ENCODE measurements at regions not wholly inside any gene's neighbourhood (a gene's known extent, or its start where the extent isn't known, plus 50 kb on each side); places are given as distances from the start of the nearest gene placed in this dataset.
"Not testable (repeated sequence)": the region's sequence is repeated elsewhere in the genome, so short reads cannot be mapped to it uniquely, and the experiment has no call there.

DNA sequence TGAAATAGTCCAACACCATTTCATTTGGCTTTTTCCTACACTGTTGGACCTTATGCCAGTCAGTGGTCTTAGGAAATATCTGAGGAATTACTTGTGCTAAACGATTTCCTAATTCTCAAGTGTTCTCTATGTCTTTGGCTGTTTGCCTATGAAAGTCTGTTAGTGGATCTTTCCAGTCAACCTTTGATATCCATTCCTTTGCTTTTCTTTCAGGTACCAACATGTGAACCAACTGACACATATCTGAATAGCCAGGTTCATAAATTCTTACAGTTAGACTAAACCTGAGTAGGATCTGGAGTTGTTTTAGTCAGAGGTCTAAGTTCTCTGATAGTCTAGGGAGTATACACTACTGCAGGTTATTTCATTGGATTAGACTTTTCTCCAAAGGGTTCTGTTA is 343.5 kb upstream of the LRRC3B start:
- no peak for DNase-seq (ENCODE audit: low read depth)

DNA sequence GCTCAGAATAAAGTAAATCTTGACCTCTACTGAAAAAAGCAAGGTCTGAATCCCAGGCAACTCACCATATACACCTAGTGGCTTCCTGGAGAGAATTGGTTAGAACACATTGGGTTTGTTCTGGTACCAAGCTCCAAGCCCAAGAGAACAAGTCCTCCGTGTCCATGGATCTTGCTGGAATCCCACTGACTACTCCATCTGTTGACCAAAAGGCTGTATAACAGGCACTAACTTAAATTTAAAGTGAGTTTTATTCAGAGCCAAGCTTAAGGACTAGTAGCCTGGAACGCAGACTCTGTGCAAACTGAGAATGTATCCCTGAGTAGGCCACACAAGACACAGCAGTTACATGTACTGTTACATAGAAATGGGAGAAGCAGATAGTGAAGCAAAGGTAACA is 342.1 kb upstream of the LRRC3B start:
- no peak for DNase-seq (ENCODE audit: low read depth)

DNA sequence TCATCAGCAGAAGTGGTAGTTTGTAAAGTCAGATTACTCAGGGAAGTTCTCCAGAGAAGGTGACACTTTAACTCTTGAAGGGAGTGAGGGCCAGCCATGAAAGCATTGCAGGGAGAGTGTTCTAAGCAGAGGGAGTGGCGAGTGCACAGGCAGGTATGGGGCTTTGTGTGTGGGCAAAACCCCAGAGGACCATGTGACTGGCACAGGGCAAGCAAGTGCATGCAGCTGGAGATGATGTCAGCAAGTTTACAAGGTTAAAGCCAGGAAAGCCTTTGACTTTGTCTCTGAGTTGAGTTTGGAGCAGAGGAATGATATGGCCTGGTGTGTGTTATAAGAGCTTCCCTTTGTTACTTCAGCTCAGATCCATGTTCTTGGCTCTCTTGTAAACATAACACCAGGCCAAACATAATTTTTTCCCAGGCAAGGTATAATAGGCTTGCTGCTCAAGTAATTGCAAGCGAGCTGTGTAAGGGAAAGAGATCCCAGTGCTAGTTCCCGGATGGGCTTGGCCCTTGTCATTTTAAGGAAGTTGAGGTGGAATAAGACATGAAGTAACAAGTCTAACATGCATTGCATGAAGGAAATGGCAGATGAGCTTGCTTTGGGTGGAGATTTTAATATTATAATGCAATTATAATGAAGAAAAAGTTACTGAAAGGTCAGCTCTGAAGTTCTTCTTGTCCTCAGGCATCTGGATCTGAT is 341.1 kb upstream of the LRRC3B start:
- no peak for DNase-seq (ENCODE audit: low read depth)

DNA sequence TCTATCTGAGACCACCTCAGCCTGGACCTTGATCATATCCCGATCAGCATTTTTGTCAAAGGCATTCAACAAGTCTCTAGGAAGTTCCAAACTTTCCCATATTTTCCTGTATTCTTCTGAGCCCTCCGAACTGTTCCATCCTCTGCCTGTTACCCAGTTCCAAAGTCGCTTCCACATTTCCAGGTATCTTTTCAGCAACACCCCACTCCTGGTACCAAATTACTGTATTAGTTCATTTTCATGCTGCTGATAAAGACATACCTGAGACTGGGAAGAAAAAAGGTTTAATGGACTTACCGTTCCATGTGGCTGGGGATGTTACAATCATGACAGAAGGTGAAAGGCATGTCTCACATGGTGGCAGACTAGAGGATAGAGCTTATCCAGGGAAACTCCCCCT is 338.1 kb upstream of the LRRC3B start:
- not testable (repeated sequence) for DNase-seq (ENCODE audit: low read depth)

DNA sequence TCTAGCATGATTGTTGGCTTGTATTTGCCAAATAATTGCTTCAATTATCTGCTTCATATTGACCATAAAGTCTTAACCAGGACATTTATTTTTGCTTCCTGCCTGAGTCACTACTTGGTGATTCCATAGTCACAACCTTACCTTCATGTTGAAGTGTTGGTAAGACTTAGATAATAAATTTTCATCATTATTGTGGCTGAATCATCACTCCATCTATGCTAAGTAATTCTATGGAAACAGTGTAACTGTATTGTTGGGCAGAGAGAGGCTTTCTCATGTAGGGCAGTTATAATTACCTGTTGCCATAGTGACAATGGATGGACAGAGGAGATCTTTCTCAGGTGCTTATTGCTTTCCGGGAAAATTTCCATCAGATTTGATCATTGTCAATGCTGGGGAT is 330.7 kb upstream of the LRRC3B start:
- no peak for DNase-seq (ENCODE audit: low read depth)

DNA sequence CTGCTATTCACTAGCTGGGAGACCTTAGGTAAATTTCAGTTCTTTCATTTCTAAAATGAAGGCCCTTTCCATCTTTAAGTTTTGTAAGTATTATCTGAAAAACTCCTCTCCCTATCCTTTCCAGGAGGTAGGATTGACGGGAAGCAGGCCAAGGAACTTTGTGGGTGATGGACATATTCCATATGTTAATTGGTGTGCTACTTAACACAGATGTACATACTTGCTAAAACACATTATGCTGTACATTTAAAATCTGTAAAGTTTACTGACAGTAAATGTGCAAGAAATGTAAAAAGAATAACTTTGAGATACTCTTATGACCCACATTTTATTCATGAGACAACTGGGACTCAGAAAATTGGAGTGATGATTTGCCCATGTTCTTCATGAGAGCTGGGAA is 329.8 kb upstream of the LRRC3B start:
- no peak for DNase-seq (ENCODE audit: low read depth)

DNA sequence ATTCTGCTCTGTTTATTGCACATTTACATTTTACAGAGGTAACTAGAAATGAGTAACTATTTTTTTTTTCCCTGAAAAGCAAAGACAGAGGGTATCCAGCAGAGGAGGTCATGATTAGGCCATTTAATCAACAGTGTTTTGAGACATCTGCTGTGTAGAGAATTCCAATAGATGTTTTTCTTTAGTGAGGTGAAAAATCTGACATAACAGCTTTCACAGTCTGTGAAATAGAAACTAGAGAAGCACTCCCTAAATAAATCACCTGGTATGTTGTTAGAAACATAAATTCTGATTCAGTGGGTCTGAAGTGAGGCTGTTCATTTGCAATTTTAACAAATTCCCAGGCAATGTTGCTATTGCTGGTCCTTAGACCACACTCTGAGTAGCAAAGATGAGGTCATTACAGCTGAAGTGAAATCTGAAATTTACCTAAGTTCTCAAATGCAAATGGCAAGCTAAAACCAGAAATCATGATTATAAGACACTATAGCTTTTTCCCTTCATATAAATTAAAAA is 329.2 kb upstream of the LRRC3B start:
- no peak for DNase-seq (ENCODE audit: low read depth)

DNA sequence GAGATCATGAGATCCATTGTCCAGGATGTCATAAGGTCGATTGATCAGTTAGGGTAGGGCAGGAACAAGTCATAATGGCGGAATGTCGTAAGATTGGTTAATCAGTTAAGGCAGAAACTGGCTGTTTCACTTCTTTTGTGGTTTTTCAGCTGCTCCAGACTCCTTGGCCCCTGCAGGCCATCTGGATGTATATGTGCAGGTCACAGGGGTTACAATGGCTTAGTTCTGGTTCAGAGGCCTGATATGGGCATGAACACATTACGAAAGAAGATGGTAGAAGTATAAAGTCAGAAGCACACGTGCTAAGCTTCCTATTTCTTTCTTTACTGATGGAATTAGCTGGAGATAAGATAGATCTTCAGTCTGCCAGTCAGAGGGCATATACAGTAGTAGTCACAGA is 315.4 kb upstream of the LRRC3B start:
- no peak for DNase-seq (ENCODE audit: low read depth)

DNA sequence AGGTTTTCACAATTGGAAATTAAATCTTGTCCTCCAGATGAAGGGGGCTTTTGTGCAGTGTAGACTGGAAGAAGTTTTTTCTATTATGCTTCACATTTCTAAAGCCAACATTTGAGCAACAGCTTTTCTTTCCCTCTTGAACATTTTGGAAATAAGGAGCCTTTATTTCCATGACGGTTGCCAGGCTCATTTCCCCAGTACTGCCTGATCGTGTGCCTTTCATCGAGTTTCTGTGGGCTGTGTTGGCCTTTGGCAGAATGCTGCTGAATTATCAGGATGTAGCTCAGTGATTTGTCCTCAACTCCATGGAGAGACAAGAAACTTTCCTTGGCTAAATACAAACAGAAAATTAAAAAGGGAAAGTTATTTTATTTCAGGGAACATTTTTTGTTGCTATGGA is 314.8 kb upstream of the LRRC3B start:
- DNase-seq (ENCODE audit: low read depth), result no peak

DNA sequence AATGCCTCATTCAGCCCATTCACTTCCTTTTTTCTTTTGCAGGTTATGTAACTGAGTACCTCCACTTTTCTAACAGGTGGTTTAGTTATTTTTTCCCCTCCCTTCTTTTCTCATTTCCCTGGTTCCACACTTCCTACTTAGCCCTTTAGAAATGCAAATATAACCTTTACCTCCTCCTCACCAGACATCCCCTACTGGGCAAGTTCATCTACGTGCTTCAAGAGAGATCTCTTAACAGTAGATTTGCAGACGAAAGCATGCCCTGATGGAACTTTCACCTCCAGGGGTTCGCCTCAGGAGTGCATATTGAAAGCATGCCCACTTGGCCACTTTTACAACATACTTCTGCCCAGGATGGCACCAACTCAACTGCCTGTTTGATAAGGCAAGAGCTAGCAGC is 314.1 kb upstream of the LRRC3B start:
- no peak for DNase-seq (ENCODE audit: low read depth)

DNA sequence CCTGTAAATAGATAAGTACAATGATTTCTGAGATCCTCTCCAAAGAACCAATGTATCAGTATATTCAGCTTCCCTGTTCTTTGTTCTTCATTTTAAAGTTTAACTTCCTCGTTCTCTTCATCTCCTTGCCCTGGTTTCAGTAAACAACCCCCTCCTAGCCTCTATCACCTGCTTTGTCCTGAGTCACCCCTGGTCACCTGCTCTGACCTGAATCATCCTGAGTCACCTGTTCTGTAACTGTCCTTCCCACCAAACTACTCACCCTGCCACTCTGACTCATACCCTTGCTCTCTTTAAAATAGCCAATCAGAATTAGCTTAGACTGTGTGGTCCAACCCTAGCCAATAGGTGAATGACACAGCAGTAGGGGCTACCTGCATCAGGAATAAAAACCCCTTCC is 313.0 kb upstream of the LRRC3B start:
- DNase-seq (ENCODE audit: low read depth), result not testable (repeated sequence)

DNA sequence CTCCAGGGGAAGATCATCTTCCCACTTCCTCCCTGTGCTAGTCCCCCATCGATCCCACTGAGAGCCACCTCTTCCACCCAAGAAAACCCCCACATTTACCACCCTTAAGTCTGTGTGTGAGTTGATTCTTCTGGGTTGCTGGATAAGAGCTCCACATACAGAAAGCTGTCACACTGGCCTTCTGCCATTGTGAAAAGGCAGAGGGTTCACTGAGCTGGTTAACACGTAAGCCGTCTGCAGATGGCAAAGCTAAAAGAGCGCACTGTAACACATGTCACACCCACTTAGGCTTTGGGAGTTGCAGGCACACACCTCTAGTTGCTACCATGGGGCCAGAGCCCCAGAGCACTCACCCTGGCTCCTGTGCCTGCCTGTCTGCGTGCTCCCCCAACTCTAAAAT is 309.8 kb upstream of the LRRC3B start:
- DNase-seq (ENCODE audit: low read depth), result no peak

DNA sequence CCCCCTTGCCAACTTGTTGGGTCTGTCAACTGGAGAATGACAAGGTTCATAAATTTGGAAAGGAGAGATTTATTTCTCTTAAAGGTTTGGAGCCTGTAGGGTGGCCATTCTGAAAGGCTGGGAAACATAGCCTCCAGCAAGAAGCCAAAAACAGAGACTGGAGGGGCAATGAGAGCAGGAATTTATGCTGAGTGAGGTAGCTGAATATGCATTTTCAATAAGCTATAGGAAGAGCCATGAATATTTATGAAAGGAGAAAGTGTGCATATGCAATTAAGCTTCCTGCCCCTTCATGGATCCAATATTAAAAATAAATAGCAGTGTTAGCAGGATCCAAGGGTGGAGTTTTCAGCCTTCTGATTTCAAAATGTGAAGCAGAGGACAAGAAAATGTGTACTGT is 306.1 kb upstream of the LRRC3B start:
- no peak for DNase-seq (ENCODE audit: low read depth)

DNA sequence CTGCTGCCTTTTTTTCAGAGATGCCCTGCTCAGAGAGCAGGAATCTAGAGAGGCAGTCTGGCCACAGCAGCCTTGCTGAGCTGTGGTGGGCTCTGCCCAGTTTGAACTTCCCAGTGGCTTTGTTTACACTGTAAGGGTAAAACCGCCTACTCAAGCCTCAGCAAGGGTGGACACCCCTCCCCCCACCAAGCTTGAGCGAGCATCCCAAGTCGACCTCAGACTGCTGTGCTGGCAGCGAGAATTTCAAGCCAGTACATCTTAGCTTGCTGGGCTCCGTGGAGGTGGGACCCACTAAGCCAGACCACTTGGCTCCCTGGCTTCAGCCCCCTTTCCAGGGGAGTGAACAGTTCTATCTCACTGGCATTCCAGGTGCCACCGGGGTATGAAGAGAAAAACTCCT is 298.8 kb upstream of the LRRC3B start:
- DNase-seq (ENCODE audit: low read depth), result not testable (repeated sequence)

DNA sequence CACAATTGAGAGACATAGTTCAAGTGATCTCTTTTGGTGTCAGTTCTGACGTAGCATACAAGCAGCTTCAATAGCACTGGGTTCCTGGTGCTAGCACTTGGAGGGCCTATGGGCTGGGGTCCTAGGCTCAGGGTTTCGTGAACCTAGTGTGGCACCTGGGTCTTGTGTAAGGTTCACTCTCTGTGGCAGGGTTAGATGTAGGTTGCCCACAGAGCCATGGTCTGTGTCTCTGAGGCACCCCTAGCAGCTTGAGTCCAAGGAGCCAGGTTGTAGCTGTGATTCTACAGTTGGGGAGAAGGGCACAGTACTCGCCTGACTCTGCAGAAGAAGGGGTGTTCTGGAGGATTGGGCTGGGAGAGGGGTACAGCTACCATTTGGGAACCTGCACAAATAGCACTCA is 282.6 kb upstream of the LRRC3B start:
- no peak for DNase-seq (ENCODE audit: low read depth)

DNA sequence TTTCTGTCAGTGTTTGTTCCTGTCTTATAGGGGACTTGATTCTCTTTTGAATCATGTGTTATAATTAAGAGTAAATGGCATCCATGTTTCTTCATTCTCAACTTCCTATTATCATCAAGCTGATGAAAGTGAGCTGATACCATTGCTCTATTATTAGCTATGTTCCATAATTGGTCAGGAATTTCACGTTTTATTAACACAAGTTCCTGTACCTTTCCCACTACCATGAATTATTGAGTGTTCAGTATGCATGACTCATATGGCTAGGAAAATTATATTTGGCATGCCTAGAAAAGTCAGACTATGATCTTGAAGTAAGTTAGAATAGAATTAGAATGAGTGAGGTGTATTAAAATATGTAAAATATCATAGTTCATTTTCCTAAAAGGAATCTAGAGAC is 278.9 kb upstream of the LRRC3B start:
- DNase-seq (ENCODE audit: low read depth), result no peak

DNA sequence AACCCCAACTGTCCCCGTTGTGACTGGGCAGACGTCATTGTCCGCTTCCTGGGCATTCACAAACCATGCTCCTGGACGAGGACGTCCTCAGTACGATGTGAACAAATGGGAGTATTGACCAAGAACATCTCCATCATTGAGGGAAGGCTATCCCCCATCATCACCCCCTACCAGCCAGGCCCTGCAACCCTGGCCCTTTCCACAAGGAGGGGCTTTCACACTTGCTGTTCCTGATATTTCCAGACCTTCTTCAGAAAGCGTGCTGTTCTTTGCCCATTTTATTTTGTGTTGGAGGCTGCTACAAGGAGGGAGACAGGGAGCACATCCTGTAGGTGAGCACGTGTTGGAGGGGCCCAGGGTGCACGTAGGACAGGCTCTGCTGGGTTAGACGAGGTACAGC is 277.0 kb upstream of the LRRC3B start:
- DNase-seq (ENCODE audit: low read depth), result no peak

DNA sequence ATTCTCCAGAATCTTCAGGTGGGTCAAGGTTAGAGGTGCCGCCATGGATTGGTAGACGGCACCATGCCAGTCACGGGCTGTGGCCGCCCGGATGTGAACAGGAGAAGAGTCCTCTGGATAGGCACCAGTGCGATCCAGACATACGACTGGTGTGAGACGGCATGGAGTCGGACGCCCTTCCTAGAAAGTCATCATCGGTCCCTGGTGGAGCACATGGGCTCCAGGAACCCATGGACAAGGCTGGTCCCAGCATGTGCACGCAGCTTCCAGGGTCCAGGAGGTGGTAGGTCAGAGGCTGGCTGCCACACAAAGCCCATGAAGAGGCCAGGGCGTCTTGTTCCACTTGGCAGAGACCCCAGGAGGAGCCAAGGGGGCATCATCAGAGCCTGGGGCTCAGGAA is 276.1 kb upstream of the LRRC3B start:
- no peak for DNase-seq (ENCODE audit: low read depth)

DNA sequence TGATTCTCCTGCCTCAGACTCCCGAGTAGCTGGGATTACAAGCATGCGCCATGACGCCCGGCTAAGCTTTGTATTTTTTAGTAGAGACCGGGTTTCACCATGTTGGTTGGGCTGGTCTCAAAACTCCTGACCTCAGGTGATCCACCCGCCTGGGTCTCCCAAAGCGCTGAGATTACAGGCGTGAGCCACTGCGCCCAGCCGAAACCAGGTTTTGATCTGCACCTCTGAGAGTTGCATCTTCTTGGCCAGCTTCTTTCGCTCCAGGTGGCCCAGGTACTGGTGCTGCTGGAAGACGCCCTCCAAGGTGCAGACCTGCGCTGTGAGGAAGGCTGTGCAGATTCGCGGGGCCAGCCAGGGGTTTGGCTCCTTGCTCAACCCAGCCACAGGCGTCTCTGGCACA is 275.4 kb upstream of the LRRC3B start:
- DNase-seq (ENCODE audit: low read depth), result no peak

DNA sequence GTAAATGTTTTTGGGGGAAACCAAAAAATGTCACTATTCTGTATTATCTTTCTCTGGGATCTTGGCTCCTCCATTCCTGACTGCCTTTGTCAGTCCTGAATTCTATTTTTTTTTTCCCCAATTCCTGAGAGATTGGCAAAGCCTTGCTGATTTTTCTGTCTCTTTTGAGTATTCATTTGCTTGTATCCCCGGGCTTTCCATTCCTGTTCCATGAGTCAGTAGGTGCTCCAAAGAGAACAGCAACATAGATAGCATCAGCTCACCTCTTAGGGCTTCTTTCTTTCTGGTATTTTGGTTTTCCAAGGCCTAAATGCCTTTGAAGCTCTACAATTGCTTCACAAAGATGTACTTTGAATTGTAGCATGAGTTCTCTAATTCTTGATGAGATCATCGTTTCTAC is 271.7 kb upstream of the LRRC3B start:
- no peak for DNase-seq (ENCODE audit: low read depth)

DNA sequence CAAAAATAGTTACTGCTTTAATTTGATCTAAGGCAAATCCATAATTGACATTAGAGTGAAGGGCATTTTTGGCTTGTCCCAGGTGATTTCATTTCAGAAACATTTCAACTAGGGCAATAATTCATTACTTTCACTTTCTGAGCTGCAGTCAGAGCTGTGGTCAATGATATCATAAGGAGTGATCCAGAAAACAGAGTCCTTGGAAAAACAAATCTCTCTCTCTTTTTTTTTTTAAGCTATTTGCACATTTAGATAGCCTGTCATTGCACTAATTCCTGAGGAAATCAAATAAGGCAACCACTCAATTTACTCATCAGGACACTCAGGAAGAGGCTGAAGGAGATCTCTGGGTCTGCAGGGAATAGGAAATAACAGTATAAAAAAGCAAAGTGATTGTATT is 269.5 kb upstream of the LRRC3B start:
- DNase-seq (ENCODE audit: low read depth), result no peak

DNA sequence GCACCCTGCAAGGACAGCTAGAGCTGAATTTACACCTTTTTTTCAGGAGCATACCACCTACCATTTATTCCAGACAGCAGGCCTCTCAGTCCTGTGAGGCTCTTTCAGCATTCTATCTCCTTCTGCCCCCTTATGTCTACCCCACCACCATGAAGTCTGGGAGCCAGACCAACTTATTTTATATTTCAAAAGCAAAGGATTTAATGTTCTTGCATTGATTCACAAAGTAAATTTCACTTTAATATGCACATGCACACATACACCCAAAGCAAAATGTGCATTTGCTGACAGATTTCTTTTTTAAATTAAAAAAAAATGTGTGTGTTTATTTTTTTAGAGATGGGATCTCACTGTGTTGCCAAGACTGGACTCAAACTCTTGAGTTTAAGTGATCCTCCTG is 264.2 kb upstream of the LRRC3B start:
- DNase-seq (ENCODE audit: low read depth), result no peak

DNA sequence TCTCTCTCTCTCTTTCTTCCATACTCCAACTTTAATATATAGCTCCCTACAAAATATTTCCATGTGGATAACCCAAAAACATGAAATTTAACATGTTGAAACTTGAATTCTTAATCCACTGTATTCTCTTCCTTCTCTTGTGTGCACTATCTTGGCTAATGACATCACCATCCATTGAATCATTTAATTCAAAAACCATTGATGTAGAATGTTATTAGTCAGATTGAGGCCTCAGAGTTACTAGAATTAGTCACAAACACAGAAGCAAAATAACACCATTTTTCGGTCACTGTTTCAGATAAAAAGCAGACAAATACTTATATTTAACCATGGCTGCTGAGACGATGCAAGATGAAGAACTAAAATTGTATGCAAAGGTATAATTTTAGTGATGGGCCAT is 256.9 kb upstream of the LRRC3B start:
- no peak for DNase-seq (ENCODE audit: low read depth)

DNA sequence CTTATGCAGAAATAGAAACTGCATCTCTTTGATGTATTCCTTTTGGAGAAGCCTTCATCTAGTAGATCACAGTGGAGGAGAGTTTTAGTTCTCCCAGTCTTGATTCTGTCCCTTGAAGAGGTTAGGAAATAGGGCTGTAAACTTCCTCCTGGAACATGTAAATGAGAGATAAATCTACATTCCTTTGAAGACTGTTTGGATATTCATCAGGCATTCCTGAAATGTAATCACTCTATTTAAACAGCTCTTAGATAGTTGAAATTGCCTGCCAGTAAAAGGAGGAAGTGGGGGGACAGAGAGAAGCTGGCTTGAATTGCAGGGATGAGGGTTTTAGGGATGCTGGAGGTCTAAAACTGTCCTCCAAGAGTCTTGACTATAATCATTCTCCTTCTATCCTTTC is 254.3 kb upstream of the LRRC3B start:
- no peak for DNase-seq (ENCODE audit: low read depth)

DNA sequence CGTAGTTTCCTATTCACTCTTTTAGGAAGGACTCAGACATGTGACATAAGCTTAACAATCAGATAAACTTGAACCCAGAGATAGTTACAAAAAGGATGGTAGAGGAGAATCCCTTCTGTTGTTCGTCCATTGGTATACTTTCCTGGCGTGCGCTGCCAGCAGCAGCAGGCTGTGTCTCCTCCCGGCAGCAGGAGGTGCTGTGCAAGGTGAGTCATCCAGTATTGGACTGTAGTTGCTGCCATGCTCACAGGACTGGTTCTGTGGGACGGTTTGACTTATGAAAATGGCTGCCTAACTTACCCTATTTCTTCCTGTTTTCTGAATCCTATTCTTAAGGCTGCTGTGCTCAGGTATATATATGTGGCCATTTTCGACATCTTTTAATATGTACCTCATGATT is 253.4 kb upstream of the LRRC3B start:
- no peak for DNase-seq (ENCODE audit: low read depth)
